ENCODE measurements at regions not wholly inside any gene's neighbourhood (a gene's known extent, or its start where the extent isn't known, plus 50 kb on each side); places are given as distances from the start of the nearest gene placed in this dataset.

GRCh38 chr19:31223740-31224534 is 125.3 kb downstream of the TSHZ3 start:
- DNase-seq (ENCODE audit: low read depth in 2 of 2) = no peak

DNA sequence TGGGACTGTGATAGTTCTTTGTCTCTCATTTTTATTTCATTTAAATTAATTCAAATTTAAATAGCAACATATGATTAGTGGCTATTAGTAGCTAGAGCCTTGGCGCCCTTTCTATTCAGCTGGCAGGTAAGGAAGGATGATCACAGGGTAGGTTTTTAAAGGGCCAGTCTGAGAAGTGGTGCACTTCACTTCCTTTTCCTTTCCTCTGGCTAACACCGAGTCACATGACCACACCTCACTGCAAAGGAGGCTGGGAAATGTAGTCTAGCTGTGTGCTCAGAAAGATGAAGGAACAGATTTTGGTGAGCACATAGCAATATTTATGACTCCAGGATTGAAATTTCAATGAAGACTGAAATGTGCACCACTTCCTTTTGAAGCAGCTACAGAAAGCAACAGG is 128.7 kb downstream of the TSHZ3 start:
- no peak for DNase-seq (ENCODE audit: low read depth in 2 of 2)

- no peak for DNase-seq (ENCODE audit: low read depth in 2 of 2)
Observed at GRCh38 chr19:31214997-31215396, 134.2 kb downstream of the TSHZ3 start.

- DNase-seq (ENCODE audit: low read depth in 2 of 2) = peak; percentile 61 to 64
Observed at GRCh38 chr19:31214086-31214485, 135.2 kb downstream of the TSHZ3 start.

DNA sequence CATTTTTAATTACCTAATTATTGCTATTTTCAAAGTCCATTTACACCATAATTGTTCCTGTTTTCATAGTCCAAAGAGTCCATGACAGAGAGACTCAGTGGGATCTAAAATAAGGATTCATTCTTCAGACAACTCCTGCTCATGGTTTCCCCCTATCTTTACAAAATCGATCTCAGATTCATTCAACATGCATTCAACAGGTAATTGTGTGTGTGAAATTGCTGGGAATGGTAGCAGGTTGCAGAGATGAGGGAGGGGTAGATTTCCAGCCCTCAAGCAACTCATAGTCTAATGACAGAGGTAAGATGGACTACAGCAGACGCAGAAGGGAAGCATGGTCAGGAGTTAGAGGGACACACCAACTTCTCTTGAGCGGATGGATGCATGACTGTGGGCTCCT is 138.1 kb downstream of the TSHZ3 start:
- no peak for DNase-seq (ENCODE audit: low read depth in 2 of 2)

GRCh38 chr19:31205887-31206518 is 143.2 kb downstream of the TSHZ3 start:
- DNase-seq (ENCODE audit: low read depth in 2 of 2) = no peak

DNA sequence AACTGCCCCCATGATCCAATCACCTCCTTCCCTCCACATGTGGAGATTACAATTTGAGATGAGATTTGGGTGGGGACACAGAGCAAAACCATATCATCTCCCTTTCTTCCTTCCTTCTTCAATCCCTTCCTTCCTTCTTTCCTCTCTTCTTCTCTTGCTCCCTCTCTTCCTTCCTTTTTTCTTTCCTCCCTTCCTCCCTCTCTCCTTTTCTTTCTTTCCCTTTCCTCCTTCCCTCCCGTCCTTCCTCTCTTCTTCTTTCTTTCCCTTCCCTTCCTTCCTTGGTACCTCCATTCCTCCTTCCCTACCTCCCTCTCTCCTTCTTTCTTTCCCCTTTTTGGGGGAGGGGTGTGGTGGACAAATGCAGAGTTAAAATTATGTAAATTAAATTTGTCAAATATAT is 145.1 kb downstream of the TSHZ3 start:
- no peak for DNase-seq (ENCODE audit: low read depth in 2 of 2)

DNA sequence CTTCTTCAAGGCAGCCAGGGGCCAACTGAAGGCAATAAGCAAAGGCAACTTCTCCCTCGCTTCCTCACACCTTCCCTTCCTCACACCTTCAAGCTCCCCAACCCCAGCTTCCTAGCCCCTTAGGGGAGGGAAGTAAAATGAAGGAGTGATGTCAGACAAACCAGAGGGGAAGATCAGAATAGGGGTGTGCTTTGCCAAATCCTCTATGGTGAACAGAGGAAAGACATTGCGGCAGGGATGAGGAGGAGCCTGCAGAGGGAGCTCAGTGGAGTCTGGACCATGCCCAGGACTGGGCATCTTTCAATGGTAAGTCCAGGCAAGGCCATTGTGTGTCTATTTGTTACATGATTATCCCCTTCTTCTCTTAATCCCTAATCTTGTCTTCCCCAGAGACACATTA is 164.0 kb downstream of the TSHZ3 start:
- DNase-seq (ENCODE audit: low read depth in 2 of 2) = no peak

GRCh38 chr19:31181535-31181934 is 167.7 kb downstream of the TSHZ3 start:
- no peak for DNase-seq (ENCODE audit: low read depth in 2 of 2)

- no peak for DNase-seq (ENCODE audit: low read depth in 2 of 2)
Observed at GRCh38 chr19:31180907-31181306, 168.3 kb downstream of the TSHZ3 start.

DNA sequence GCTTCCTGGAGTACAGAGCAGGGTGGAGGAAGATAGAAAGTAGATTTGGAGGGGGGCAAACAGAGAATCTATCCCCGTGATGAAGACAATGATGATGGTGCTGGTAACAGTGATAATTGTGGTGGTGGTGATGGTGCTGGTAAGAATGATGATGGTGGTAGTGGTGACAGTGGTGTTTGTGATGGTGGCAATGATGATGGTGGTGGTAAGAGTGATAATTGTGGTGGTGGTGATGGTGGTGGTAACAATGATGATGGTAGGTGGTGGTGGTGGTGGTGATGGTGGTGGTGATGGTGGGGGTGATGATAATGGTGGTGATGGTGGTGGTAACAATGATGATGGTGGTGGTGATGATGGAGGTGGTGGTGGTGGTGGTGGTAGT is 169.8 kb downstream of the TSHZ3 start:
- no peak for DNase-seq (ENCODE audit: low read depth in 2 of 2)

DNA sequence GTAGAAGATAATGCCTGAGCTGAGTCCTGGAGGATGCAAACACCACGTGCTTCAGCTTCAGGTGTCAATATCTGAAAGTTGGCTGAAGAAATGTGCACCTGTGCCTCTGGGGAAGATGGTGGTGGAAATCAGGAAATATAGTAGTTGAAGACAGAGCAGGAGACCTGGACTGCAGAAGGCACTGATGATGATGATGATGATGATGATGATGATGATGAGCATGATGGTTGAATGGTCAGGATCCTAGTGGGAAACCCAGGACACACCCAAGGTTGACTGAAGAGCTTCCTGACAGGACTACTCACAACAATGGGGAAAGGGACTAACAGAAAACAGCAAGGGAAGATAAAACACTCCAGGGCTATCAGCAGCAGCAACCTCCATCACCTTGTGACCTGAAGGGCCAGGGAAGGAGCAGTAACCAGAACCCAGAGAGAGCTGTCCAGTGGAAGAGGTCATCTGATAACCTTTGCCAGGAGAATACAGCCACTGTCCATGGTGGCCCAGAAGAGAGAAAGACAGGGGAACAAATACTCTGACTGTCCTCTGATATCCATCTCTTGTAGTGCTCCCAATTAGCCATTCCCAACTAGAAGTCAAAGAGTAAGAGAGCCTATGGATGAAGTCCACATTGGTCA is 170.3 kb downstream of the TSHZ3 start:
- DNase-seq (ENCODE audit: low read depth in 2 of 2) = no peak

DNA sequence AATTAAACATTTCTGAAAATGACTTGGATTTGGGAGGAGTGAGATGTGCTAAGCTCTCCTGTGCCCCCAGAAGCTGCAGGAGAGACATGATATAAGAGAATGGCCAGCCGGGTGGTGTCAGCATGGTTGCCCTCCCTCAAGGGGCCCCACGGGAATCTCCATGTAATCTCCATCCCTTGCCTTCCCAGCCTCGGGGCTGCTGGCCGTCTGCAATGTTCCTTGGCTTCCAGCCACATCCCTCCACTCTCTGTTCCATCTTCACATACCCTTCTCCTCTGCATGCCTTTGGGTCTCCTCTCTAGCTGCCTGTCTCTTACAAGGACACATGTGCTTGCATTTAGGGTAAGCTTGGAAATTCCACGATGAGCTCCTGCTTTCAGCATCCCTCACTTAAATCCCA is 172.0 kb downstream of the TSHZ3 start:
- DNase-seq (ENCODE audit: low read depth in 2 of 2) = no peak

- no peak for DNase-seq (ENCODE audit: low read depth in 2 of 2)
Observed at GRCh38 chr19:31175564-31176348, 173.5 kb downstream of the TSHZ3 start.

DNA sequence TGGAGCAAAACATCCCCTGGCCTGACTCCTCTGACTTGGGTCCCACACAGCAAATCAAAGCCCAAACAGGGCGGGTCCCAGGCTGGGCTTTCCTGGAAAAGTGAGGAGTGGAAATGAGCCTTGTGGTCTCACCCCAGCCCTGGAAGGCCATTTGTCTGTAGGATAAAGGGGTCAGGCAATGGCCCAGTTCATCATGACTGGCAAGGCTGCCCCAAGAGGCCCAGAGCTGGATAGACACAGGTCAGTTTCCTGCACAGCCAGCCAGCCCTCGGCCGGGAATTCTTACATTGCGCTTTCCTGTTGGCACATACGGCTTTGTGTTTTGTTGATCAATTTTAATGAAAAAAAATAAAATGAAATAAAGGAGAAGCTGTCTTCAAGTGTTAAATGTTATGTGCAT is 174.3 kb downstream of the TSHZ3 start:
- no peak for DNase-seq (ENCODE audit: low read depth in 2 of 2)

- no peak for DNase-seq (ENCODE audit: low read depth in 2 of 2)
Observed at GRCh38 chr19:31173991-31174390, 175.2 kb downstream of the TSHZ3 start.

DNA sequence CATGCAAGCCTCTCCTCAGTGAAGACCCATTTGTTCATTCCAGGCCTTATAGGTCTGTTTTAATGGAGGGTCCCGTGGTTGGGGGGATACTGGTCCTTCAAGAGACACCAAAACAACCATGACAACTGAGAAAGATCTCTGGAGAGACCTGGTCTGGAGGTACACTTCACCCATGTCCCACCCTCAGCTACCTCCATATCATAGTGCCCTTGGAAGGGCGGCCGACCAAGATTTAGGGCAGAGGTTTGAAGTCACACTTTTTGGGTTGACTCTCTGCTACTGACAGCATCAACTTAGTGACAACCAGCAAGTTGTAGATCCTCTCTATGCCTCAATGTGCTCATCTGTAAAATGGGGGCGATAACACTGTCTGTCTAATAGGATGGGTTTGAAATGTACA is 177.3 kb downstream of the TSHZ3 start:
- DNase-seq (ENCODE audit: low read depth in 2 of 2) = no peak

GRCh38 chr19:31170046-31170445 is 179.2 kb downstream of the TSHZ3 start:
- no peak for DNase-seq (ENCODE audit: low read depth in 2 of 2)

- no peak for DNase-seq (ENCODE audit: low read depth in 2 of 2)
Observed at GRCh38 chr19:31168106-31168625, 181.1 kb downstream of the TSHZ3 start.

GRCh38 chr19:31167690-31168089 is 181.5 kb downstream of the TSHZ3 start:
- no peak for DNase-seq (ENCODE audit: low read depth in 2 of 2)

DNA sequence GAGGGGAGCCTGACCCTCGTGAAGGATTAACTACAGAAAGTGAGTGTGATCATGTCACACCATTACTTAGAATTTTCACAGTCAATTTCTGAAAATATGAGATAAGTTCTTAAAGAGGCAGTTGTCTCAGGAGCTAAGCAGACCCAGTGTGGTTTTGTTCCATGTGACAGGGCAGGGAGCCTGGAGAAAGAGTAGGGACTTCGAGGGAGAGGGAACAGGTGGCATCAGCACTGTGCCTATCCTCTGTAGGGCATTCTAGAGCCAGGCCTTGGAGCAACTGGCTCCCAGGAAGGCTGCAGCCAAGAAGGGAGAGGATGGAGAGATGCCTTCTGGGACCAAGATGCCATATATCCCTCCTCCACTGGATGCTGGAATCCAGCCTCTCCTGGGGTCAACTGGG is 183.0 kb downstream of the TSHZ3 start:
- no peak for DNase-seq (ENCODE audit: low read depth in 2 of 2)

GRCh38 chr19:31164791-31165251 is 184.4 kb downstream of the TSHZ3 start:
- DNase-seq (ENCODE audit: low read depth in 2 of 2) = no peak

All from stimulated activated CD8-positive, alpha-beta memory T cell treated with anti-CD3 and anti-CD28 coated beads, Interleukin-7, amount 100 ng/mL, for 1 hour (primary cell).